Gastrocnemius medialis (tissue), 4 donors: ENCODE measurements at regions not wholly inside any gene's neighbourhood (a gene's known extent, or its start where the extent isn't known, plus 50 kb on each side); places are given as distances from the start of the nearest gene placed in this dataset.

Source experiments
- ATAC-seq, 2 donors: fragments of 150-250 bp; one replicate each; pipeline ENCODE4 v1.9.1; 2016
- DNase-seq, 2 donors: peaks; one replicate each; pipeline ENCODE4 v3.0.0-alpha.2; 2019
- H3K27ac ChIP-seq, 4 donors: fragments of 200-600 bp; sonication (generic); 1 replicate in 1 of 4; 2 replicates in 3 of 4; pipeline ENCODE4 v1.5.1; 2016 to 2018; ENCODE audit warnings: mild to moderate bottlenecking in 2 of 4, moderate library complexity in 1 of 4
- H3K27me3 ChIP-seq, 3 donors: fragments of 200-600 bp; sonication (generic) in 2 of 3; 1 replicate in 1 of 3; 2 replicates in 2 of 3; pipeline versions ENCODE4 v1.5.1 to v1.6.0; 2016 to 2019; ENCODE audit warnings: mild to moderate bottlenecking in 1 of 3, moderate library complexity in 1 of 3
- H3K36me3 ChIP-seq, 2 donors: fragments of 200-600 bp; sonication (generic) in 1 of 2; one replicate each; pipeline ENCODE4 v1.5.1; 2017 to 2018
- H3K4me1 ChIP-seq, 2 donors: fragments of 200-600 bp; sonication (generic) in 1 of 2; one replicate each; pipeline ENCODE4 v1.5.1; 2016 to 2017; ENCODE audit warnings: mild to moderate bottlenecking in 2 of 2
- H3K4me3 ChIP-seq, 4 donors: fragments of 200-600 bp; sonication (generic) in 3 of 4; 1 replicate in 1 of 4; 2 replicates in 3 of 4; pipeline ENCODE4 v1.5.1; 2016 to 2019; ENCODE audit warnings: mild to moderate bottlenecking in 2 of 4
- H3K9me3 ChIP-seq, 3 donors: fragments of 200-600 bp; sonication (generic) in 2 of 3; 1 replicate in 1 of 3; 2 replicates in 2 of 3; pipeline ENCODE4 v1.5.1; 2016 to 2019
- CTCF ChIP-seq, 5 experiments: fragments of 450-650 bp in 3 of 5; fragments of 200-600 bp in 2 of 5; sonication (generic) in 2 of 5; IDR thresholded peaks in 4 of 5; conservative IDR thresholded peaks in 1 of 5; 1 replicate in 4 of 5; 2 replicates in 1 of 5; pipeline ENCODE4 v1.5.1; 2016 to 2019; ENCODE audit warnings: antibody characterized with exemption in 5 of 5, mild to moderate bottlenecking in 3 of 5, moderate library complexity in 3 of 5
- POLR2A ChIP-seq, 2 donors: fragments of 450-650 bp; IDR thresholded peaks; one replicate each; pipeline ENCODE4 v1.6.1; 2017; ENCODE audit warnings: antibody characterized with exemption in 2 of 2, mild to moderate bottlenecking in 2 of 2, moderate library complexity in 2 of 2
- in situ Hi-C, 4 donors: fragments of 200-750 bp; cut with MboI; loops; one replicate each; pipeline versions ENCODE4 v1.15.0 to v1.8.0; 2017; ENCODE audit warnings: low sequenced_read_pairs in 4 of 4
- intact Hi-C: fragments of 100-400 bp; cut with DNase I; formaldehyde crosslinking; loops from one replicate; pipeline ENCODE4 v1.15.1; 2023; ENCODE audit warnings: low total_unique reads

GRCh38 chr16:63530208-63530607, 1494.0 kb upstream of the CDH8 start:
- no peak overlapping the region for H3K27ac ChIP-seq
- no peak overlapping the region for H3K4me3 ChIP-seq
- TF ChIP-seq CTCF (IDR thresholded peaks at IDR 0.05 in 4 of 5, conservative IDR thresholded peaks at IDR 0.05 in 1 of 5) (no peak), POLR2A (IDR thresholded peaks at IDR 0.05) (no peak)
- H3K27me3 ChIP-seq = no peaks in the 10 kb centered on the region
- no peaks in the 10 kb centered on the region for H3K4me1 ChIP-seq
- DNase-seq (no peak), ATAC-seq (no peak)
- H3K36me3 ChIP-seq = no peaks in the 10 kb centered on the region
- no peaks in the 10 kb centered on the region for H3K9me3 ChIP-seq
- in situ Hi-C loops = no loop called here
- intact Hi-C loops = no loop called here

- no peak overlapping the region for H3K27ac ChIP-seq
- intact Hi-C loops (no loop called here), in situ Hi-C loops (no loop called here)
- H3K9me3 ChIP-seq = no peaks in the 10 kb centered on the region
- no peaks in the 10 kb centered on the region for H3K36me3 ChIP-seq
- H3K4me1 ChIP-seq = no peaks in the 10 kb centered on the region
- no peaks in the 10 kb centered on the region for H3K27me3 ChIP-seq
- DNase-seq = no peak
- no peak for ATAC-seq
- H3K4me3 ChIP-seq = no peak overlapping the region
- TF ChIP-seq CTCF (IDR thresholded peaks at IDR 0.05 in 4 of 5, conservative IDR thresholded peaks at IDR 0.05 in 1 of 5) = no peak
- no peak for TF ChIP-seq POLR2A (IDR thresholded peaks at IDR 0.05)
Measured at GRCh38 chr16:63527404-63527803, 1491.2 kb upstream of the CDH8 start.

- Histone ChIP-seq H3K36me3 (no peaks in the 10 kb centered on the region), H3K9me3 (no peaks in the 10 kb centered on the region), H3K4me1 (no peaks in the 10 kb centered on the region), H3K4me3 (no peak overlapping the region), H3K27me3 (no peaks in the 10 kb centered on the region), H3K27ac (no peak overlapping the region)
- TF ChIP-seq POLR2A (IDR thresholded peaks at IDR 0.05) (no peak), CTCF (IDR thresholded peaks at IDR 0.05 in 4 of 5, conservative IDR thresholded peaks at IDR 0.05 in 1 of 5) (no peak)
- DNase-seq = no peak
- intact Hi-C loops = no loop called here
- ATAC-seq = no peak
- in situ Hi-C loops = no loop called here
Measured at GRCh38 chr16:63516394-63516793, 1480.2 kb upstream of the CDH8 start.

- DNase-seq (no peak), ATAC-seq (no peak)
- no peak overlapping the region for H3K4me3 ChIP-seq
- no peaks in the 10 kb centered on the region for H3K27me3 ChIP-seq
- H3K36me3 ChIP-seq = no peaks in the 10 kb centered on the region
- intact Hi-C loops = no loop called here
- in situ Hi-C loops = no loop called here
- no peak overlapping the region for H3K27ac ChIP-seq
- H3K9me3 ChIP-seq = no peaks in the 10 kb centered on the region
- no peak for TF ChIP-seq CTCF (IDR thresholded peaks at IDR 0.05 in 4 of 5, conservative IDR thresholded peaks at IDR 0.05 in 1 of 5)
- TF ChIP-seq POLR2A (IDR thresholded peaks at IDR 0.05) = no peak
- H3K4me1 ChIP-seq = no peaks in the 10 kb centered on the region
Measured at GRCh38 chr16:63512910-63513309, 1476.7 kb upstream of the CDH8 start.

GRCh38 chr16:63497408-63497807, 1461.2 kb upstream of the CDH8 start:
- intact Hi-C loops (no loop called here), in situ Hi-C loops (no loop called here)
- H3K9me3 ChIP-seq = no peaks in the 10 kb centered on the region
- no peaks in the 10 kb centered on the region for H3K36me3 ChIP-seq
- DNase-seq = no peak
- ATAC-seq = no peak
- H3K4me1 ChIP-seq = no peaks in the 10 kb centered on the region
- H3K4me3 ChIP-seq = no peak overlapping the region
- H3K27me3 ChIP-seq = no peaks in the 10 kb centered on the region
- H3K27ac ChIP-seq = no peak overlapping the region
- no peak for TF ChIP-seq CTCF (IDR thresholded peaks at IDR 0.05 in 4 of 5, conservative IDR thresholded peaks at IDR 0.05 in 1 of 5)
- no peak for TF ChIP-seq POLR2A (IDR thresholded peaks at IDR 0.05)
